GM18517 (cell line): ENCODE measurements at regions not wholly inside any gene's neighbourhood (a gene's known extent, or its start where the extent isn't known, plus 50 kb on each side); places are given as distances from the start of the nearest gene placed in this dataset.
"Not testable (repeated sequence)": the region's sequence is repeated elsewhere in the genome, so short reads cannot be mapped to it uniquely, and the experiment has no call there.

Experiments
- ATAC-seq: cut with Tn5 transposase; IDR thresholded peaks from one replicate; pipeline ENCODE4 v1.9.1; 2021; ENCODE audit warnings: mild to moderate bottlenecking, moderate library complexity; ENCODE audit not compliant: unreplicated experiment

DNA sequence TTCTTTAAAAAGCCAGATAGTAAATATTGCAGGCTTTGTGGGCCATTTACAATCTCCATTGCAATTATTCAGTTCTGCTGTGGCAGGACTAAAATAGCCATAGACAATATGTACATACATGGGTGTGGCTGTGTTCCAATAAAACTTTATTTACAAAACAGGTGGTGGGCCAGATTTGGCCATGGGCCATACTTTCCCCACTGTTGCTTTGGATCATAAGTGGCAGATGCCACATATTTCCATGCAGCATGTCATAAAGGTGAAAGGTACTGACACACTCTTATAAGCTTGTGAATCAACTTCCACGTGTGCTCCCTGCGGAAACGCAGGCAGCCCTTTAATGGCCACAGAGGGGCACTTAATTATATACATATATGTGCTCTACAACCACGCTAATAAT is 244.4 kb upstream of the FOXN3 start:
- ATAC-seq = no peak

DNA sequence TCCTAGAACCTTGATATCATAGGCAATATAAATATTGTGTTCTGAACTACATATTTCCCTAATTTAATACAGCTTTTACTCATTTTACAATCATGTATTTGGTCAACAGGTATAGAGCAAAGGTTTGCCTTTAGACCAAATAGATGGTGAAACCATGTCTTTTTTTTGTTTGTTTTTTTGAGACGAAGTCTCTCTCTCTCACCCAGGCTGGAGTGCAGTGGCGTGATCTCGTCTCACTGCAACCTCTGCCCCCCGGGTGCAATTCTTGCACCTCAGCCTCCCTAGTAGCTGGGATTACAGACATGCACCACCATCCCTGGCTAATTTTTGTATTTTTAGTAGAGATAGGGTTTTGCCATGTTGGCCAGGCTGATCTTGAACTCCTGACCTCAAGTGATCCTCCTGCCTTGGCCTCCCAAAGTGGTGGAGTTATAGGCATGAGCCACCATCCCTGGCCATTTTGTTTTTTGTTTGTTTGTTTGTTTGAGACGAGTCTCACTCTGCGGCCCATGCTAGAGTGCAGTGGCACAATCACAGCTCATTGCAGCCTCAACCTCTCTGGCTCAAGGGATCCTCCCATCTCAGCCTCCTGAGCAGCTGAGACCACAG is 243.7 kb upstream of the FOXN3 start:
- ATAC-seq = not testable (repeated sequence)

DNA sequence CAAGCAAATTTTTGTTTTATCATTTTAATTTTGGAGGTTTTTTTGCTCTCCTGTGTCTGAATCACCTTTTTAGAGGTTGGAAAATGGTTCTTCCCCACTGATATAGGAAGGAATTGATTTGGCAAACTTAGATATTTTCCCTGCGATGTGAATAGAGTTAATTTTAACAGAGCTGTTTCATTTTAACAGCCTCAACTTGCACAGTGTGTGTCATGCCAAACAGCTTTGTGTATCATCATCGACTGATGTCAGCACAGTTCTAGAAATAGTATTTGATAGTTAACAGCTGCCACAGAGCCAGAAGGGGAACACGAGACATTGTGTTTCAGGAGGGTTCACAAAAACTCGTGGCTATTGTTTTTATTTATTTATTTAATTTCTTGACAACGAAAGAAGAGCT is 243.1 kb upstream of the FOXN3 start:
- no peak for ATAC-seq

DNA sequence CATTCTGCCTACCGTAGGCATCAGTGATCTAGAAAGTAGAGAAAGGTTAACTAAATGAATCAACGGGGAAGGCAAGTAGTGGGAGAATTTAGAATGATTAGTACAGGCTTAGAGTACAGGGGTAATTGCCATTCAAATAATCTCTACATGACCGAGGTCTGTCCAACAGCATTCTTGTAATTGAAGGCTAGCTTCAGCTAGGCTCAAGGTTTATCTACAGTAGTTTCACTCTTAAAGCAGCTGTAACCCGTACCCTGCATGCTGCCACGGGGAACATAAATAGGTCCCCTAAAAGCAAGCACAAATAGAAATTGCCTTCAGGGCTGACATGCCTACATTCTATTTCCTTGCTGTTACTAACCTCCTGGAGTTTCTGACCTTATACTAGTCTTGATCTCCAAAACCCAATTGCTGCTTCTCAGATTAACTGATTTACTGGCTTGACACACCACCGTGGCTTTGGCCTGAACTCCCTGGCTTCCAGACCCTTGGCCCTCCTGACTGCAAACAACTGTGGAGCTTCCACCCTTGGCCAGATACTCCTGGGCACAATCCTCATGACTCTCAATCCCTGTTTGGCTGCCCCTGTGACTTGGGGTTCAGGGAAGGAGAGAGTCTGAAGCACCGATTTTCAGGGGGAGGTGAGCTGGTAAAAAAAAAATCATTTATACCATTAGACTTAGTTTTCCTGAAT is 242.1 kb upstream of the FOXN3 start:
- ATAC-seq = no peak

DNA sequence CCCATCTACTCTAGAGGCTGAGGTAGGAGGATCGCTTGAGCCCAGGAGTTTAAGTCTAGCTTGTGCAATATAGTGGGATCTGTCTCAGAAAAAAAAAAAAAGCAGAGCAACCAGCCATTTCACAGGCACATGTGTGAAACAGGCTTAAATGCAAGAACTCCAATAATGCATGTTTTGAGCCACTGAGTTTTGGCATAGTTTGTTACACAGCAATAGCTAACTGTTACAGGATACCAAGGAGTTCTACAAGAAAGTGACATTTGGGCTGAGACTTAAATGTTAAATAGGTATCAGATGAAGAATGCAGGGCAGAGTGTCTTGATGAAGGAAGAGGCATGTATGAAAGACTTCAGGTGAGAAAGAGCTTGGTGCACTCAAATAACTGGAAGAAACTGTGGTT is 240.0 kb upstream of the FOXN3 start:
- ATAC-seq = no peak

DNA sequence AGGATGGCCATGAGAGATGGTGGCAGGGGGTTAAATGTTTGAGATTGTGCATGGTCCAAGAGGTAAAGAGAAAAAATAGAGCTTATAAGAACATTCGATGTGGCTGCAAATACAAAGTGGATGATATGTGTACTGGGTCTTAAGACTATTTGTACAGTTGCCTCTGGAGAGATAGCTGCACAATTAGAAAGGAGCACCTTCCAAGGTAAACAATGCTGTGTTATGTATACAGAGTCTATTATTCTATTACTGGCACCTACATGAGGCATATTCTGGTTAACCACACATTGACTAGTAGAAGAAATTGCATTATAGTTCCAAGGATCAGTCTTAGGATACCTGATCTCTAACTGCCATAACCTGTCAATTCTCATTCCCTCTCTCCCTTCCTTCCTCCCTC is 238.0 kb upstream of the FOXN3 start:
- ATAC-seq = no peak

DNA sequence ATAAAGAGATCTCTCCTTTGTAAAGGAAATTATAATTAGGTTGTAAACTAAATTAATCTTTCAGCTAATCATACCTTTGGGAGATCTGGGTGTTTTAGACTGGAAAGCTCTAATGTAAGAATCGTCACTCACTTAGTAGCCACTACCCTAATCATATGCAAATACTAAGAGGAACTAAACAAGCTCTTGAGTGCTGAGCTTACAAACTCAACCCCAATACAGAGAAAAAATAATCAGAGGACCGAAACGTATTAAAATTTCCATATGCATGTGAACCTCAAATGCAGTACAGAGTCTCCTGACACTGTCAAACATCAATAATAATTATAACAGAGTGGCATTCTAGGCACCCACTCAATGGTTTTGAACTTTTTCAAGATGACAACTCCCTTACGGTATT is 235.3 kb upstream of the FOXN3 start:
- peak; percentile 58 for ATAC-seq

DNA sequence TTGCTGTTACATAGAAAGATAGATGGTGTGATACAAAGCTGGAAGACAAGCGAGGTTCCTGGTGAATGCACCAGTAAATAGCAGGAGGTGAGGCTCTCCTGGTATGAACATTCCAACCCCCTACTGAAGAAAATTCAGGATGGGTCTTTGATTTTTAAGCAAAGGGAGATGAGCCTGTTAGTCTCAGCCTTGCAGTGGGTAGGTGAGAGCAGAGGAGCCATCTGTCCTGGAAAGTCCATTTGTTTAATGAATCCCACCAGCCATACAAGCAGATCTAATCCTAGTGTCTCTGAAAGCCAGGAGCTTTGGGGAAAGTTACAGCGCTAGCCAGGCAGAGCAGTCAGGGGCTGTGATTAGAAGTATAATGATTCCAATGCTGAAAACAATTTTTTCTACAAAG is 234.8 kb upstream of the FOXN3 start:
- ATAC-seq = no peak

DNA sequence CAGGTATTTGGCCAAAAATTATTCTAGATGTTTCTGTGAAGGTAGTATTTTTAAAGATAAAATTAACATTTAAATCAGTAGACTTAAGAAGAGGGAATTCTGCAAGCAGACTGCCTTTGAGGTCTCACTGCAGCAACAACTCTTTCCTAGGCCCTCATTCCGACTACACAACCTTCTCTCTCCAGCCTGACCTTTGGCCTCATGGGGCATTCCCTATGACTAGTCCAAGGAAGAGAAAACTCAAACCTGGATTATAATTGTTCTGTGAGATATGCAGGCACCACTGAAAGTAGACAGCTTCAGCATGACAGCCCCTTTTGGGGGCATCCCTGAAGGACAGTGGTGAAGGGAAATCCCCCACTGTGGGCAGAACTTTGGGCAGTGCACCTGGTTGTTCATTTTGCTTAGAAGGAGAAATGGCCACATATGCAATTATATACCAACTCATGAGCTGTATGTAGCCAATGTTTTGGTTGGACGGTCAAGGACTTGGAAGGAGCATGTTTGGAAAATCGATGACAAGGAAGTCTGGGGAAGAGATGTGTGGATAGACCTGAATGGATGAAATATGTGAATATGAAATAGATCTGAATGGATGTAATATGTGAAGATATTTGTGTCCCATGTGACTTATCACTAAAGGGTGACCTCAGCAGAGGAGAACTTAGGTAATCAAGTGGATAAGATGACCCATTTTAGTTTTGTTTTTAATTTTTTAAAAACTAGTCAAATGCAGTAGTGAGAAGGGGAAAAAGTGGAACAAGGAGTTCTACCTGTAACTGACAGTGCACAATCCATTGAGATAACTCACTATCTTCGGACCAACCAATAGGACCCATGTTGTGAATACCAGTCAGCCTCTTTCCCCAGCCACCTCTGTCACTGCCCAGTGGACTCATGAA is 233.3 kb upstream of the FOXN3 start:
- no peak for ATAC-seq

DNA sequence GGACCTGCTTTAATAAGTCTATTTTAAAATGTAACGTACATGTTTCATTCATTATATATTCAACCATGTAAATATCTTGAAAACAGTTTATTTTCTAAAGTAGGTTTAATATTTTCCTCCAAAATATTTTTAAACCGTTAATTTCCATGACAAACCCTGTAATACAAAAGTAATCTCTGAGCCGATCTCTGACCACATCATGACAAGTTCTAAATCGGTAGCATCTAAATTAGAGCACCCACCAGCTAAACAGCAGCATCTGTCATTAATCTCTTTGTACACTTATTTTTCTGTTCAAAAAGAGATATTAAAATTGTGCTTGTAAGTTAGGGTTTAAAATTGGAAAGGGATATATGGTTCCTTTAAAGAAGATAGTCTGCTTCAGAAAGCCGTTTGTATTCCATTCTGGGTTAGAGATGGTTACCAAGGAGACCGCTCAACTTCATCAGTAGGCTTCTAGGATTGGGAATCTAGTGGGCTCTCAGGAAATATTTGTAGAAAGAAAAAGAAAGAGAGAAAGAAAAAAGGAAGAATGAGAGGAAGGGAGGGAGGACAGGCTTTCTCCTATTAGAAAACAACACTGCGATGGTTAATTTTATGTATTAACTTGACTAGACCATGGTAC is 232.5 kb upstream of the FOXN3 start:
- ATAC-seq = no peak

DNA sequence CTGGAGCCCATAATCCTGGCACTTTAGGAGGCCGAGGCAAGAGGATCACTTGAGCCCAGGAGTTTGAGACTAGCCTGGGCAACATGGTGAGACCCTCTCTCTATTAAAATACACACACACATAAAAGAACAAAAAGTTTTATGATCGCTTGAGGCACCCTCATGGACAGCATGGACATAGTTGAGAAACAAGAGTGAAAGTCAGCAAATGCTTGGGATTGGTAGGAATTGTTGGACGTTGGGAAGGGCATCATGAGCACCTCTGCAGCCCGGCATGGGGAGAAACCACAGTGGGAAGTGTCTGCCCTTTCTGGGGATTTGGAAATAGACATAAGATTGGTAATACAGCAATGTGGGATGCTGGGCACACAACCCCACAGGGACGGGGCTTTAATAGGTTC is 231.9 kb upstream of the FOXN3 start:
- ATAC-seq = no peak

DNA sequence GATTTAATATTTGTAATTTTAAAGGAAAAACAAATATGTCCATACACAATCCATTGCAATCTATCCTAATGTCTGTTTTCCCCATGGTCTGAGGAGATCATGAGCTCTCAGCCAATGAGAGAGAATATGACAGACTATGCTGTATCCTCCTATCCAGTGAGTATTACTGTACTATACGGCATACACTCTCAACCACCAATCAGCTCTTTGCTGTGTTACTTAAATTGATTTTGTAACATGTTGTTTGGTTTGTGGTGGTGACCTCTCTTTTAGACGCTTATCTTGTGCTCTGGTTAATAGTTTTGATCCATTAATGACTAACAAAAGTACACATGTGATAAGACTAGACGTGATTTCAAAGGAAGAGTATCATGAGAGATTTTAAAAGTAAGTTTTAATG is 231.5 kb upstream of the FOXN3 start:
- ATAC-seq = no peak

DNA sequence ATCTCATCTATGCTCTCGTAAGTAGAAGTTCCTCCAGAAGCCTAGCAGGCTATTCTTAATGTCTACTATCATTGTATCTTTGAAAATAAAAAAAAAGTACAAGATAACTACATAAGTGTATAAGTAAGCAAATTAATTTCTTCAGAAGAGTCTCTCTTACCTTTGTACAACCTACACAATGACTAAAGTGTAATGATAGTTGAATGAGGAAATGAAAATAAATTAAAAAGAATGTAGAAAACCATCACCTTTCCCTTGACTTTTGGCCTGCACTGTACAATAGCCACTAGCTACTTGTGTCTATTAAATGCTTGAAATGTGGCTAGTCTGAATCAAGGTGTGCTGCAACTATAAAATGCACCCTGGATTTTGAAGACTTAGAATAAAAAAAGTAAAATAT is 229.9 kb upstream of the FOXN3 start:
- ATAC-seq = no peak

DNA sequence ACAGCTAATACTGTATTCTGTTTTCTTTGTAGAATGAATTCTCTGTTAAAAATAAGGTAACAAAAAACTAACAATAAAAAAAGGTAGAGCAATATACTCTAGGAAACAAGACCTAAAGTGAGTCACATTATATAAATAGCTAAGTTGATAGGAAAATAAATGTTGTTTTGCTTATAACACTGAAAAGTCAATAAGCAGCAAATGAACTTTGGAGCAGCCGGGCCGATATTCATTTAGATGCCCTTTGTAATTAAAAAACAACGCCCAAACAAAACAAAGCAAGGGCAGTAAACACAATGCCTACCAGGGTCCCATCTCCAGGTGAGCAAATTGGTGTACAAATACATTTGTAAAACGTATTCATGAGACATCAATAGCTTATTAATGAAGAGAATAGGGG is 227.6 kb upstream of the FOXN3 start:
- no peak for ATAC-seq

DNA sequence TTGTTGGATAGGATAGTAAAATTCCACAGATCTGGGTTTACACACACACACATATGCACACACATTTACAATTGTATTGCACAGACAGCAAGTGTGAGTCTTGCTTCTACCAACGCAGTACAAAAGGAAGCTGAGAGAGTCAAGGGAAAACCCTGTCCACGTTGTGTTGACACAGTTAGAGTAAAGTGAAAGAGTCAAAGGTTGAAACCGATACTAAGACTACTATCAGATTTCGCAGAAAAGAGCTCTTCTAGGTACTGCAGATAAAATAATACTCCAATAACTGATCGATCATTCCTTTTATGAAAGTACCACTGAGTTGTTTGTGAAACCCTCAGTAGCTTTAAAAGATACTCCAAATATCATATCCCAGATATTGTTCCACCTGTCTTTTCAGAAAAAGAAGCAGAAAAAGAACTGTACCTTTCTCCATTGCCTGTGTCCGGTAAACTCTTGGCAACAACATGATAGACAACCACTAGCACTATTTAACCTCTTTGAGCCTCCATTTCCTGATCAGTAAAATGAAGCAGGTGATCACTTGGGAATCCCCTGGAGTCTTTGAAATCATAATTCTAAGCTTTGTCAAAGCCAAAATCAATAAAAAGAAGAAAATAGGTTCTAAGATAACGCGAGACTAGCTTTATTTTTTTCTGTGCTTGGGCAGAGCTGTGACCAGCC is 224.6 kb upstream of the FOXN3 start:
- ATAC-seq = peak; percentile 98

DNA sequence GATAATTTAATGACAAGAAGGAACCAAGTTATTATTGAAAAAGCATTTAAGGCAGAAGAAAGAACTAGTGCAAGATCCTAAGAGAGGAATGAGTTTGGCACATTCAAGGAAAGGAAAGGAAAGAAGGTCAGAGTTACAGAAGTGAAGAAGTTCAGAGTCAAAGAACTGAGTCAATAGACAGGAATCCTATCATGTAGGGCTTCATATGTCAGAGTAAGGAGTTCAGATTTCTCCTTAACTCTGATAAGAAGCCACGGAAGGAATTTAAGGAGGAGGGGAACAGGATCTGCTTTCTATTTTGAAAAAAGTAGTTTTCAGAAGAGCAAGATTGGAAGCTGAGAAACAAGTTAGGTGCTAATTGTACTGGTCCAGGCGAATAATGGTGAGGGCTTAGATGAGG is 223.1 kb upstream of the FOXN3 start:
- no peak for ATAC-seq

DNA sequence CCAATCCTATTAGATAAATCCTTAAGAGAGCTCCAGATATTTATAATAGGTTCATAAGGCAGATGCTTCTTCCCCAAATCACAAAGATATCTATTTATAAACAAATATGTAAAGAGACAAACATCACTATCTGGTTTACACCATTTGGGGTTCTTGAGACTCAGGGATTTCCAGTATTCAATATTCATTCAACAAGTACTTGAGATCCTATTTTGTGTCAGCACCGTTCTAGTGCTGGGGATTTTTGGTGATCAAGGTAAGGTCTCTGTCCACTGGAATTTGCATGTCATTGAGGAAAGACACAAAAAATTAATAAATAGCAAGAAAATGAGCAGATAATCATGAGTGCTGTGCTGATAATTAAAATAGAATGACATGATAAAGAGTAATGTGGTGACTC is 222.7 kb upstream of the FOXN3 start:
- ATAC-seq = no peak

DNA sequence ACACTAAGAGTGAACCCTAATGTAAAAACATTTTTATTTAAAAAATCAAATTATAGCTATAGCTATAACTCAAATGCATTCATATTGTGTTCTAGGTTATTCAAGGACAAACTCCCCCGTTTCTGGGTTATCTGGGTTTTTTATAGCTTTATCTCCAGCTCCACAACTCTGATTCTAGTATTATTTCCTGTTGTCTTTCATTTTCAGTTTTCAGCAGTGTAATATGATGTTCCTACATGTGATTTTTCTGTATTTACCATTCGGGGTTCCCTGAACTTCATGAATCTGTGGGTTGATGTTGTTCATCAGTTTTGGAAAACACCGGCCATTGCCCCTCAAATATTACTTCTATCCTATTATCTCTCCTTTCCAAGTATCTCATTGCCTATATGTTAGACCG is 221.9 kb upstream of the FOXN3 start:
- no peak for ATAC-seq

DNA sequence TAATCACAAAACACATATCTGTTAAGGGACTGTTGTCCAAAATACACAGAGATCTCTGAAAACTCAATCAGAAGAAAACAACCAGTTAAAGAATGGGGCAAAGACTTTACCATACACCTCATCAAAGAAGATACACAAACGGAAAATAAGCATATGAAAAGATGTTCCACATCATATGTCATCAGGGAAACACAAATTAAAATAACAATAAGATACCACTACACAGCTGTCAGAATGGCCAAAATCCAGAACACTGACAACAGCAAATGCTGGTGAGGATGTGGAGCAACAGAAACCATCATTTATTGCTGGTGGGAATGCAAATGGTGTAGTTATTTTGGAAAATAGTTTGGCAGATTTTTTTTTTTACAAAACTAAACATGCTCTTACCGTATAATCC is 220.5 kb upstream of the FOXN3 start:
- ATAC-seq = no peak

DNA sequence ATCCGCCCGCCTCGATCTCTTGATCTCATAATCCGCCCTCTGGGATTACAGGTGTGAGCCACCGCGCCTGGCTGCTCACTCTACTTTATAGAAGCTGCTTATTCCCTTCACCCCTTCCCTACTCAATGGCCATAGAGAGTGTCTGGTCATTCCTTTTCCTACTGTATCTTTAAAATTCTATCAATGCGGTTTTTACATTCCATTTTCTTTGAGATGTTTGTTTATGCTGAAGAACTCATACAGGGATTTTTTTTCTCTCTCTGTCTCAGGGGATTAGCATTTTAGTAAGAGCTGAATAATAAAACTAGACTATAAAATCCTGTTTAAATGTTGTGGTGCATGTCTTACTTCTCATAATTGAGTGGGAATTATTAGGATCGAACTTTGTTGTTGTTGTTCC is 218.6 kb upstream of the FOXN3 start:
- ATAC-seq = no peak

DNA sequence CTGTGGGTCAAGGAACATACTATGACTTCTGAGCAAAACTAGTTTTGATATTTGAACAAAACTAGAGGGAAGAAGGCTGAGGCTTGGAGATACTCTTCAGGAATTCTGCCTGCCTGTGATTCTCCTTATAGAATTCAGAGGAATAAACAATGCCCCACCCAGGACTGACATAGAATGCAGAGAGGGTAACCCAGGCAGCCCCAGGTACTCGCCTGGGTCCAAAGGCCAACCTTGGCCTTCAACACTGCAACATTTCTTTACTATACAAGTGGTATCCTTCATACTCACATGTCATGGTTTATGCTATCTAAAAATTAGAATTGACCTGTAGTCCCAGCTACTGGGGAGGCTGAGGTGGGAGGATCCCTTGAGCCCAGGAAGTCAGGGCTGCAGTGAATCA is 217.0 kb upstream of the FOXN3 start:
- ATAC-seq = no peak
